NB4 (cell line): ENCODE measurements at regions not wholly inside any gene's neighbourhood (a gene's known extent, or its start where the extent isn't known, plus 50 kb on each side); places are given as distances from the start of the nearest gene placed in this dataset.

ENCODE experiments used
- MYC ChIP-seq: IDR thresholded peaks from 2 replicates; pipeline ENCODE4 v1.6.1; 2011; ENCODE audit warnings: low read depth, low read length
- POLR2A ChIP-seq: IDR thresholded peaks from 2 replicates; pipeline ENCODE4 v1.6.1; 2011; ENCODE audit warnings: mild to moderate bottlenecking; ENCODE audit not compliant: insufficient read length; ENCODE audit errors: extremely low read depth
- TF ChIP-seq, protein P1 (sequence below): IDR thresholded peaks from one replicate; pipeline ENCODE4 v1.5.1; 2012; ENCODE audit warnings: low read depth, low read length
- TF ChIP-seq, protein P2 (sequence below): IDR thresholded peaks from 2 replicates; pipeline ENCODE4 v1.6.1; 2011; ENCODE audit warnings: low read depth, low read length

DNA sequence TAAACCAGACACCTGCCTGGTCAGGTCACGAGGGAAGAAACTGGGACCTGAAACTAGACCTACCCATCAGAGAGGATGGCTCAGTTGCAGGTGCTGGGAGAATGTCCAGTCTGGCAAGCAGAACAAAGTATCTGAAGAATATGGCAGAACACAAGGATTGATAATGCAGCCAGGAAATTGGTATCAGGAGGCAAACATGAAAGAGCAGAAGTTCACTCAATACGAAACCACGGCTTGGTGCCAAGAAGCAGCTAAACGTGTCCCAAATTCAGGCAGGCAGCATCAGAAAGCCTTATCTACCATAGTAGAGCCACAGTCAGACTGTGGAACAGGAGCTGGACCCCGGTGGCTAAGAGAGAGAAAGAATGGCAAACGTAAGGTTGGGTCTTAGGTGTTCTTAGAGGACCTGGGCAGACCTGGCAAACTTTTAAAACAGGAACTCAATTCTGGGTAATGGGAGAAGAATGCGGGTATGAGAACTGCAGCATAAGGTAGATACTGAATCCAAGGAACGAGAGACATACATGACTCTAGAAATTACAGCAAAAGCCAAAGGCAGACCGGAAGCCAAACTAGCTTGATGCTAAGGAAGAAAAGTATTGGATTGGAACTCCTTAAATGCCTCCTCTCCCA is 169.0 kb upstream of the NECTIN3 start:
- TF ChIP-seq, protein P1, sequence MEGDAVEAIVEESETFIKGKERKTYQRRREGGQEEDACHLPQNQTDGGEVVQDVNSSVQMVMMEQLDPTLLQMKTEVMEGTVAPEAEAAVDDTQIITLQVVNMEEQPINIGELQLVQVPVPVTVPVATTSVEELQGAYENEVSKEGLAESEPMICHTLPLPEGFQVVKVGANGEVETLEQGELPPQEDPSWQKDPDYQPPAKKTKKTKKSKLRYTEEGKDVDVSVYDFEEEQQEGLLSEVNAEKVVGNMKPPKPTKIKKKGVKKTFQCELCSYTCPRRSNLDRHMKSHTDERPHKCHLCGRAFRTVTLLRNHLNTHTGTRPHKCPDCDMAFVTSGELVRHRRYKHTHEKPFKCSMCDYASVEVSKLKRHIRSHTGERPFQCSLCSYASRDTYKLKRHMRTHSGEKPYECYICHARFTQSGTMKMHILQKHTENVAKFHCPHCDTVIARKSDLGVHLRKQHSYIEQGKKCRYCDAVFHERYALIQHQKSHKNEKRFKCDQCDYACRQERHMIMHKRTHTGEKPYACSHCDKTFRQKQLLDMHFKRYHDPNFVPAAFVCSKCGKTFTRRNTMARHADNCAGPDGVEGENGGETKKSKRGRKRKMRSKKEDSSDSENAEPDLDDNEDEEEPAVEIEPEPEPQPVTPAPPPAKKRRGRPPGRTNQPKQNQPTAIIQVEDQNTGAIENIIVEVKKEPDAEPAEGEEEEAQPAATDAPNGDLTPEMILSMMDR, result no peak
- TF ChIP-seq POLR2A (no peak), MYC (no peak)
- TF ChIP-seq, protein P2, sequence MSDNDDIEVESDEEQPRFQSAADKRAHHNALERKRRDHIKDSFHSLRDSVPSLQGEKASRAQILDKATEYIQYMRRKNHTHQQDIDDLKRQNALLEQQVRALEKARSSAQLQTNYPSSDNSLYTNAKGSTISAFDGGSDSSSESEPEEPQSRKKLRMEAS, result no peak
